ENCODE measurements at regions not wholly inside any gene's neighbourhood (a gene's known extent, or its start where the extent isn't known, plus 50 kb on each side); places are given as distances from the start of the nearest gene placed in this dataset.

- H3K27ac ChIP-seq: no peak overlapping the region
- no peak overlapping the region for H3K4me3 ChIP-seq
- TF ChIP-seq POLR2AphosphoS5 (IDR thresholded peaks at IDR 0.05) (no peak), POLR2A (IDR thresholded peaks at IDR 0.05) (no peak)
- TF ChIP-seq, protein P1, sequence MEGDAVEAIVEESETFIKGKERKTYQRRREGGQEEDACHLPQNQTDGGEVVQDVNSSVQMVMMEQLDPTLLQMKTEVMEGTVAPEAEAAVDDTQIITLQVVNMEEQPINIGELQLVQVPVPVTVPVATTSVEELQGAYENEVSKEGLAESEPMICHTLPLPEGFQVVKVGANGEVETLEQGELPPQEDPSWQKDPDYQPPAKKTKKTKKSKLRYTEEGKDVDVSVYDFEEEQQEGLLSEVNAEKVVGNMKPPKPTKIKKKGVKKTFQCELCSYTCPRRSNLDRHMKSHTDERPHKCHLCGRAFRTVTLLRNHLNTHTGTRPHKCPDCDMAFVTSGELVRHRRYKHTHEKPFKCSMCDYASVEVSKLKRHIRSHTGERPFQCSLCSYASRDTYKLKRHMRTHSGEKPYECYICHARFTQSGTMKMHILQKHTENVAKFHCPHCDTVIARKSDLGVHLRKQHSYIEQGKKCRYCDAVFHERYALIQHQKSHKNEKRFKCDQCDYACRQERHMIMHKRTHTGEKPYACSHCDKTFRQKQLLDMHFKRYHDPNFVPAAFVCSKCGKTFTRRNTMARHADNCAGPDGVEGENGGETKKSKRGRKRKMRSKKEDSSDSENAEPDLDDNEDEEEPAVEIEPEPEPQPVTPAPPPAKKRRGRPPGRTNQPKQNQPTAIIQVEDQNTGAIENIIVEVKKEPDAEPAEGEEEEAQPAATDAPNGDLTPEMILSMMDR (IDR thresholded peaks at IDR 0.05): no peak
- DNase-seq (ENCODE audit: low spot score): no peak
- 14% methylated on average over 1 of the region's 1 CpG for WGBS
- no peaks in the 10 kb centered on the region for H3K27me3 ChIP-seq (replicated peaks; ENCODE audit: insufficient read depth)
- no peaks in the 10 kb centered on the region for H3K9me3 ChIP-seq
- no peaks in the 10 kb centered on the region for H3K36me3 ChIP-seq
- intact Hi-C loops (cut with DNase I): no loop called here
- no peaks in the 10 kb centered on the region for H3K4me1 ChIP-seq (replicated peaks)
Measured at GRCh38 chr18:65365245-65365980, 385.4 kb upstream of the CDH7 start.

GRCh38 chr18:65363911-65364632, 386.7 kb upstream of the CDH7 start:
- H3K27me3 ChIP-seq (replicated peaks; ENCODE audit: insufficient read depth): no peaks in the 10 kb centered on the region
- DNase-seq (ENCODE audit: low spot score): no peak
- WGBS: 71% methylated on average over 4 of the region's 4 CpGs
- H3K36me3 ChIP-seq: no peaks in the 10 kb centered on the region
- TF ChIP-seq POLR2AphosphoS5 (IDR thresholded peaks at IDR 0.05): no peak
- TF ChIP-seq POLR2A (IDR thresholded peaks at IDR 0.05): no peak
- TF ChIP-seq, protein P1 (IDR thresholded peaks at IDR 0.05): no peak
- H3K4me1 ChIP-seq (replicated peaks): no peaks in the 10 kb centered on the region
- H3K27ac ChIP-seq: no peak overlapping the region
- H3K9me3 ChIP-seq: no peaks in the 10 kb centered on the region
- no peak overlapping the region for H3K4me3 ChIP-seq
- intact Hi-C loops (cut with DNase I): no loop called here

GRCh38 chr18:65363011-65363410, 387.8 kb upstream of the CDH7 start:
- DNase-seq (ENCODE audit: low spot score): no peak
- H3K27ac ChIP-seq: no peak overlapping the region
- no peaks in the 10 kb centered on the region for H3K36me3 ChIP-seq
- H3K27me3 ChIP-seq (replicated peaks; ENCODE audit: insufficient read depth): no peaks in the 10 kb centered on the region
- no peaks in the 10 kb centered on the region for H3K9me3 ChIP-seq
- no peaks in the 10 kb centered on the region for H3K4me1 ChIP-seq (replicated peaks)
- TF ChIP-seq POLR2AphosphoS5 (IDR thresholded peaks at IDR 0.05): no peak
- no peak overlapping the region for H3K4me3 ChIP-seq
- WGBS: 91% methylated on average over 3 of the region's 3 CpGs
- intact Hi-C loops (cut with DNase I): no loop called here

DNA sequence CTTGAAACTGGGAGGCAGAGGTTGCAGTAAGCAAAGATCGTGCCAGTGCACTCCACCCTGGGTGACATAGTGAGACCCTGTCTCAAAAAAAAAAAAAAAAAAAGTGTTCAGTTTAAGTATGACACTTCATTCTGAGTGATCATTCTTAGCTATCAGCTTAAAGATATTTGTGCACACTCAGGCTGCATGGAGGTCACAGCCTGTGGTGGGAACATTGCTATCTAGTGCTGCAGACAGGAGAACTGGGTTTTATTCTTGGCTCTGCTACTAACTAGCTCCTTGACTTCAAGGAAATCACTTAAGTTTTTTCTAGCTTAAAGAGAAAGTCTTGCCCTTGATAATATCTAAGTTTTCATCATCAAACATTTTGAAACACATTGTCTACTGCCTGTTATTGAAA, 391.3 kb upstream of the CDH7 start:
- no peaks in the 10 kb centered on the region for H3K27me3 ChIP-seq (replicated peaks; ENCODE audit: insufficient read depth)
- H3K4me3 ChIP-seq: no peak overlapping the region
- intact Hi-C loops (cut with DNase I): no loop called here
- H3K36me3 ChIP-seq: no peaks in the 10 kb centered on the region
- DNase-seq (ENCODE audit: low spot score): no peak
- H3K27ac ChIP-seq: no peak overlapping the region
- no peaks in the 10 kb centered on the region for H3K9me3 ChIP-seq
- WGBS: 87% methylated on average over 1 of the region's 1 CpG
- no peaks in the 10 kb centered on the region for H3K4me1 ChIP-seq (replicated peaks)
- TF ChIP-seq POLR2AphosphoS5 (IDR thresholded peaks at IDR 0.05) (no peak), POLR2A (IDR thresholded peaks at IDR 0.05) (no peak)
- TF ChIP-seq, protein P1 (IDR thresholded peaks at IDR 0.05): no peak

- no peak overlapping the region for H3K4me3 ChIP-seq
- no peak for TF ChIP-seq POLR2AphosphoS5 (IDR thresholded peaks at IDR 0.05)
- TF ChIP-seq, protein P1 (IDR thresholded peaks at IDR 0.05): no peak
- TF ChIP-seq POLR2A (IDR thresholded peaks at IDR 0.05): no peak
- H3K4me1 ChIP-seq (replicated peaks): no peaks in the 10 kb centered on the region
- intact Hi-C loops (cut with DNase I): no loop called here
- H3K9me3 ChIP-seq: no peaks in the 10 kb centered on the region
- no peak overlapping the region for H3K27ac ChIP-seq
- no peak for DNase-seq (ENCODE audit: low spot score)
- H3K27me3 ChIP-seq (replicated peaks; ENCODE audit: insufficient read depth): no peaks in the 10 kb centered on the region
- WGBS: 89% methylated on average over 3 of the region's 3 CpGs
- no peaks in the 10 kb centered on the region for H3K36me3 ChIP-seq
Measured at GRCh38 chr18:65358306-65358705, 392.5 kb upstream of the CDH7 start.
